Nephron (organoid): ENCODE measurements at regions not wholly inside any gene's neighbourhood (a gene's known extent, or its start where the extent isn't known, plus 50 kb on each side); places are given as distances from the start of the nearest gene placed in this dataset.

ENCODE experiments used
- H3K27ac Mint-ChIP-seq, 3 experiments: 2 replicates each; pipeline ENCODE4 v1.8.0; 2020; ENCODE audit warnings: mixed read lengths in 3 of 3, mild to moderate bottlenecking in 2 of 3, moderate library complexity in 1 of 3
- H3K27me3 Mint-ChIP-seq: 2 replicates; pipeline ENCODE4 v1.8.0; 2021; ENCODE audit warnings: low read depth, mild to moderate bottlenecking, moderate library complexity, mixed read lengths
- H3K36me3 Mint-ChIP-seq: 2 replicates; pipeline ENCODE4 v1.8.0; 2020; ENCODE audit warnings: low read depth, mixed read lengths
- H3K4me1 Mint-ChIP-seq: 2 replicates; pipeline ENCODE4 v1.8.0; 2020; ENCODE audit warnings: mixed read lengths
- H3K4me3 Mint-ChIP-seq, 3 experiments: 2 replicates each; pipeline ENCODE4 v1.8.0; 2020; ENCODE audit warnings: mild to moderate bottlenecking in 3 of 3, mixed read lengths in 3 of 3, moderate library complexity in 2 of 3
- H3K9me3 Mint-ChIP-seq: 2 replicates; pipeline ENCODE4 v1.8.0; 2020; ENCODE audit warnings: mixed read lengths
- CTCF ChIP-seq, 3 experiments: fragments of 200-600 bp; sonication (generic); IDR thresholded peaks; one replicate each; pipeline ENCODE4 v1.5.0; 2021; ENCODE audit warnings: antibody characterized with exemption in 3 of 3; ENCODE audit not compliant: unreplicated experiment in 3 of 3

DNA sequence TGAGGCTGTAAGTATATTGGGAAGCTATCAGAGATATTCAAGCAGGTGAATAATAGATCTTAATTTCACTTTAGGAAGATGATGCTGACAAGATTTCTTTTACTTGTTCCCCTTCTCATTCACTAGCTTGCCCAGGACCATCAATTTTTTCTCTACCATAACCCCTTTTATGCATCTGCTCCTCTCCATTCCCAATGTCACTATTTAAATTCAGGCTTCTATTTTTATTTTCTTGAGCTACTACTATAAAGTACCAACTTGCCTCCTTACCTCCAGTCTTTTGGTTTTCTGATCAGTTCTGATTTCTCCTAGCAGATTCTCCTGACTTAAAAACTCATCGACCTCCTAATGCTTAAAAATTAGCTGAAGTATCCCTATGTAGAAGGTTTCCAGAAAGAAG, 97.7 kb upstream of the SMIM30 start:
- no peak overlapping the region for H3K4me3 Mint-ChIP-seq
- TF ChIP-seq CTCF (IDR thresholded peaks at IDR 0.05; ENCODE audit: unreplicated experiment in 3 of 3): no peak
- H3K27ac Mint-ChIP-seq: no peak overlapping the region
- no peaks in the 10 kb centered on the region for H3K36me3 Mint-ChIP-seq
- no peaks in the 10 kb centered on the region for H3K4me1 Mint-ChIP-seq
- H3K9me3 Mint-ChIP-seq: no peaks in the 10 kb centered on the region
- no peaks in the 10 kb centered on the region for H3K27me3 Mint-ChIP-seq

DNA sequence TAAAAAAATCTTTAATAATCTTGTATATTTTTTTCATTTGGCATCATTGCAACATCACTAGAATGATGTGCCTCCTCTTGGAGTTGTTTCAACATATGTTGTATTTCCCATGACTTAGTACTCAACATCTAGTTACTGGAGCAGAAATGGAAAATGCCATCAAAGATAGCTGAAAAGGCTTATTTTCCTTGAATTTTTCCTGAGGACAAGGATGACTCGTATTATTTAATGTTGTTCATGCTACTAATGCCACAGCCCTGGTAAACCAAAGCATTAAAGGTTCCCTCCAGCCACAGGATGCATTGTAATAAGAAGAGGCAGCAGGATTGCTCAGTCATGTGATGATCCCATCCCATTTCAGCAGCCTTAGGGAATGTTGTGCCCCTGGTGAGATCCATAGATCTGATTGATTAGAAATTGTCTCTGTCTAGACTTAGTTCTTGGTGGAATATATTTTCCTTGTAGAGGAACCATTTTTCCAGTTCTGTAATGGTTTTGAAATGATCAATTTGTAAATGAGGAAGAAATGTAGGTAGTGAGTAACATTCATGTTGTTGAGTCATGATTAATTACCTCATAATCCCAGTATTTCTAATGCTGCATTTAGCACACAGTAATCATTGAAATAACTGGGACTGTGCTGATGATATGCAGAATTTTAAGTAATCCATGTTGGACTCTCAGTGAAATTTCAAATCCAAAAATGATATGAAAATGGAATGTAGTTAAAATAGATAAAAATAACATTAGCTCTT, 91.3 kb upstream of the SMIM30 start:
- TF ChIP-seq CTCF (IDR thresholded peaks at IDR 0.05; ENCODE audit: unreplicated experiment in 3 of 3): no peak
- H3K4me3 Mint-ChIP-seq: no peak overlapping the region
- no peak overlapping the region for H3K27ac Mint-ChIP-seq
- H3K36me3 Mint-ChIP-seq: no peaks in the 10 kb centered on the region
- no peaks in the 10 kb centered on the region for H3K27me3 Mint-ChIP-seq
- no peaks in the 10 kb centered on the region for H3K4me1 Mint-ChIP-seq
- no peaks in the 10 kb centered on the region for H3K9me3 Mint-ChIP-seq

DNA sequence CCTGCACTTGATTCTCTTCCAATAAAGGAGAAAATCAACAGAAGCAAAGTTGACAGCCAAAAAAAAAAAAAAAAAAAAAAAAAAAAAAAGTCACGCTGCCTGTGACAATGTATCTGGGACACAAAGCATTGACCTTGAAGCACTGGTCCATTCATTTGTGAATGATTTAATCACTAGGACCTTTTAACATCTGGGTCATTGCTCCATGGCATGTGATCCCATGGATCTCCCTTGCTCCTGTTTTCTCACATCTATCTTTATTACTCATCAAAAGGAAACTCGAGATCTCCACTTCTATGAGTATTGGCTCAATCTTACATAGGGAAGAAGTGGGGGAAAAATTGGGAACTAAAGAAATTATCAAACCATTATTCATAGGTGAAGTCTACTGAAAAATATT, 89.6 kb upstream of the SMIM30 start:
- no peaks in the 10 kb centered on the region for H3K4me1 Mint-ChIP-seq
- no peak overlapping the region for H3K27ac Mint-ChIP-seq
- no peaks in the 10 kb centered on the region for H3K9me3 Mint-ChIP-seq
- no peaks in the 10 kb centered on the region for H3K36me3 Mint-ChIP-seq
- H3K27me3 Mint-ChIP-seq: no peaks in the 10 kb centered on the region
- no peak for TF ChIP-seq CTCF (IDR thresholded peaks at IDR 0.05; ENCODE audit: unreplicated experiment in 3 of 3)
- no peak overlapping the region for H3K4me3 Mint-ChIP-seq

DNA sequence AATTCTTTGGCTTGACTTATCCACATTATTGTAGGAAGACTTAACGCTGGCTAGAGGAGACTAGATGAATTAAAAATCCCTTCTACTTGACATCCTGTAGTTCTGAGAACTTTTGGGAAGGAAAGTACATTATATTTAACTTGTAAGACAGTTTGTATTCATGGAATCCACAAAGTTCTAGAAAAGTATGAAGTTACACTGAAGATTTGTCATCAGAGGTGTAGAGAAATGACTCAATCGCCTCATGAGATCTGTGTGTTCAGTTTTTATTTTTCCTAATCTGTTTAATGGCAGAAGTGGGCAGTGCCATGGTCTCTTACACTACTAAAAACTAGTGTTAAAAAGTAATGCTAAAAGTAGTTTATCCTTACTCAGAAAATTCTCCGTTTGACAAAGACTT, 89.1 kb upstream of the SMIM30 start:
- Mint-ChIP-seq H3K27ac (no peak overlapping the region), H3K4me3 (no peak overlapping the region), H3K27me3 (no peaks in the 10 kb centered on the region), H3K36me3 (no peaks in the 10 kb centered on the region), H3K9me3 (no peaks in the 10 kb centered on the region), H3K4me1 (no peaks in the 10 kb centered on the region)
- TF ChIP-seq CTCF (IDR thresholded peaks at IDR 0.05; ENCODE audit: unreplicated experiment in 3 of 3): no peak

- no peak for TF ChIP-seq CTCF (IDR thresholded peaks at IDR 0.05; ENCODE audit: unreplicated experiment in 3 of 3)
- Mint-ChIP-seq H3K27ac (no peak overlapping the region), H3K9me3 (no peaks in the 10 kb centered on the region), H3K27me3 (no peaks in the 10 kb centered on the region), H3K4me3 (no peak overlapping the region), H3K4me1 (no peaks in the 10 kb centered on the region), H3K36me3 (no peaks in the 10 kb centered on the region)
Measured at GRCh38 chr7:113204415-113204814, 86.1 kb upstream of the SMIM30 start.

DNA sequence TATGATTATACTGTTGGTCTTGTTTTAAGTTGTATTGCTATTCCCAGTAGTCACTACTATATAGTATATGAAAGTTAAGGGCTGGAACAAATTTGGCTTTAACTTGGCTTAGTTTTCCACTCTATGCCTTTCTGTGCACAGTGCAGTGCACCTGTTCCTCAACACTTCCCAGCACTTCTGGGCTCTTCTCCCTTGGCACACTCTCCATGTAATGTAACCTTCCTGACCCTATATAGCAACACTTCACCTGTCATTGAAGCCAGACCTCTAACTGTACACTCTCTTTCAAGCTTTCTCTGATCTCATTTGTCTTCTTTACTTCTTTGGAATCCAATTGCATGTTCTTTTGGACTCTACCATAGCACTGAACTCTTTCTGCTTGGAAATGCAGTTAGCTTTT, 83.9 kb upstream of the SMIM30 start:
- Mint-ChIP-seq H3K27ac (no peak overlapping the region), H3K9me3 (no peaks in the 10 kb centered on the region), H3K4me1 (no peaks in the 10 kb centered on the region), H3K4me3 (no peak overlapping the region), H3K36me3 (no peaks in the 10 kb centered on the region), H3K27me3 (no peaks in the 10 kb centered on the region)
- TF ChIP-seq CTCF (IDR thresholded peaks at IDR 0.05; ENCODE audit: unreplicated experiment in 3 of 3): no peak
